ENCODE measurements at regions not wholly inside any gene's neighbourhood (a gene's known extent, or its start where the extent isn't known, plus 50 kb on each side); places are given as distances from the start of the nearest gene placed in this dataset.
A peak's percentile ranks its signal among the peaks of the same experiment; 100 is the strongest.

DNA sequence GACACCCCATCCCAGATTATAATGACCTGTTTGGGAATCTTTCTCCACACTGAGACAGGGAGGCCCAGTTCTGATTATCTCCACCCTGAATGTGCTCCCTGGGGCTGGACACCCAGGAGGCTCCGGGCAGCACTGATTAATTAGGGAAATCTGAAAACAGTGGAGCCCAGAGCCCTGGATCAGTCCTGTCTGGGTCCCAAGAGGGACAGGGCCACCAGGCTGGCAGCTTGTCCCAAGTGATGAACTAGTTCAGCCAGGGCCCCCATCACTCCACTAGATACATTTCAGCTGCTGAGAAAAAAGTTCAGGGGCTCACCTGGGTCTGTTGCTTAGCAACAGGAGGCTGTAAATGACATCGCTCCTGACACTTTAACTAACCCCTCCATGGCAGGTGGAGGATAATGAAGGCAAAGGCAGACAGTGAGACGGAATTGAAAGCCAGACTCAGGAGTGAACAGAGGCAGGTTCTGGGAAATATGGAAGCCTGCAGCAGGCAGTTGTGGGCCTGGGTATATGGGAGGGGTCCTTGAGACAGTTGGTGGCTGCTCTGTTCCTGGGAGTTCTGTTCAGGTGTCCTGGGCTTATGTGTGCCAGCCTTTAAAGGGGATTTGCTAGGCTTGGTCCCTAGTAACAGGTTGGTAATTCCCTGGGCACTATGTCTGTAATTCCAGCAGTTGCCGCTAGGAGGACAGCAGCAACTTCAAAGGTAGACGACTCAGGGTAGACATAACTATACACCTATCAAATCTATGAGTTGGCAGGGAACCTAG is 78.3 kb upstream of the CTNNBL1 start:
- TF ChIP-seq POLR2A (IDR thresholded peaks at IDR 0.05; ENCODE audit: borderline replicate concordance, extremely low read depth, insufficient read depth, insufficient read length) (no peak), JUND (IDR thresholded peaks at IDR 0.05) (no peak), TCF7L2 (IDR thresholded peaks at IDR 0.05; ENCODE audit: borderline replicate concordance, extremely low read depth, insufficient read depth, insufficient read length) (peak; percentile 88), EZH2 (IDR thresholded peaks at IDR 0.05) (no peak), EZH2phosphoT487 (IDR thresholded peaks at IDR 0.05; ENCODE audit: borderline replicate concordance) (no peak), SIN3A (IDR thresholded peaks at IDR 0.05; ENCODE audit: low read depth) (no peak), SP1 (IDR thresholded peaks at IDR 0.05; ENCODE audit: low read depth) (no peak)
- TF ChIP-seq, protein P1, sequence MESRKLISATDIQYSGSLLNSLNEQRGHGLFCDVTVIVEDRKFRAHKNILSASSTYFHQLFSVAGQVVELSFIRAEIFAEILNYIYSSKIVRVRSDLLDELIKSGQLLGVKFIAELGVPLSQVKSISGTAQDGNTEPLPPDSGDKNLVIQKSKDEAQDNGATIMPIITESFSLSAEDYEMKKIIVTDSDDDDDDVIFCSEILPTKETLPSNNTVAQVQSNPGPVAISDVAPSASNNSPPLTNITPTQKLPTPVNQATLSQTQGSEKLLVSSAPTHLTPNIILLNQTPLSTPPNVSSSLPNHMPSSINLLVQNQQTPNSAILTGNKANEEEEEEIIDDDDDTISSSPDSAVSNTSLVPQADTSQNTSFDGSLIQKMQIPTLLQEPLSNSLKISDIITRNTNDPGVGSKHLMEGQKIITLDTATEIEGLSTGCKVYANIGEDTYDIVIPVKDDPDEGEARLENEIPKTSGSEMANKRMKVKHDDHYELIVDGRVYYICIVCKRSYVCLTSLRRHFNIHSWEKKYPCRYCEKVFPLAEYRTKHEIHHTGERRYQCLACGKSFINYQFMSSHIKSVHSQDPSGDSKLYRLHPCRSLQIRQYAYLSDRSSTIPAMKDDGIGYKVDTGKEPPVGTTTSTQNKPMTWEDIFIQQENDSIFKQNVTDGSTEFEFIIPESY (IDR thresholded peaks at IDR 0.05; ENCODE audit: extremely low read depth, insufficient replicate concordance, low read length) = no peak
- TF ChIP-seq, protein P2, sequence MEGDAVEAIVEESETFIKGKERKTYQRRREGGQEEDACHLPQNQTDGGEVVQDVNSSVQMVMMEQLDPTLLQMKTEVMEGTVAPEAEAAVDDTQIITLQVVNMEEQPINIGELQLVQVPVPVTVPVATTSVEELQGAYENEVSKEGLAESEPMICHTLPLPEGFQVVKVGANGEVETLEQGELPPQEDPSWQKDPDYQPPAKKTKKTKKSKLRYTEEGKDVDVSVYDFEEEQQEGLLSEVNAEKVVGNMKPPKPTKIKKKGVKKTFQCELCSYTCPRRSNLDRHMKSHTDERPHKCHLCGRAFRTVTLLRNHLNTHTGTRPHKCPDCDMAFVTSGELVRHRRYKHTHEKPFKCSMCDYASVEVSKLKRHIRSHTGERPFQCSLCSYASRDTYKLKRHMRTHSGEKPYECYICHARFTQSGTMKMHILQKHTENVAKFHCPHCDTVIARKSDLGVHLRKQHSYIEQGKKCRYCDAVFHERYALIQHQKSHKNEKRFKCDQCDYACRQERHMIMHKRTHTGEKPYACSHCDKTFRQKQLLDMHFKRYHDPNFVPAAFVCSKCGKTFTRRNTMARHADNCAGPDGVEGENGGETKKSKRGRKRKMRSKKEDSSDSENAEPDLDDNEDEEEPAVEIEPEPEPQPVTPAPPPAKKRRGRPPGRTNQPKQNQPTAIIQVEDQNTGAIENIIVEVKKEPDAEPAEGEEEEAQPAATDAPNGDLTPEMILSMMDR (IDR thresholded peaks at IDR 0.05 in 2 of 3, conservative IDR thresholded peaks at IDR 0.05 in 1 of 3; ENCODE audit: borderline replicate concordance in 1 of 3, insufficient read depth in 1 of 3, low read depth in 2 of 3, low read length in 2 of 3) = peak; percentile 14 to 82 (median 76); a peak in 4 of 6 replicates
- TF ChIP-seq, protein P3, sequence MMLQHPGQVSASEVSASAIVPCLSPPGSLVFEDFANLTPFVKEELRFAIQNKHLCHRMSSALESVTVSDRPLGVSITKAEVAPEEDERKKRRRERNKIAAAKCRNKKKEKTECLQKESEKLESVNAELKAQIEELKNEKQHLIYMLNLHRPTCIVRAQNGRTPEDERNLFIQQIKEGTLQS (IDR thresholded peaks at IDR 0.05) = no peak

Measured in HCT116 (cell line).